AG09319 (cell line): ENCODE measurements at regions not wholly inside any gene's neighbourhood (a gene's known extent, or its start where the extent isn't known, plus 50 kb on each side); places are given as distances from the start of the nearest gene placed in this dataset.

Experiments used
- DNase-seq: peaks from one replicate; pipeline ENCODE4 v3.0.0-alpha.2; 2010; ENCODE audit warnings: low read depth; ENCODE audit errors: extremely low read depth
- CTCF ChIP-seq: IDR thresholded peaks from 2 replicates; pipeline ENCODE4 v1.5.1; 2011; ENCODE audit warnings: low read depth, mild to moderate bottlenecking, inconsistent platforms, low read length, moderate library complexity

DNA sequence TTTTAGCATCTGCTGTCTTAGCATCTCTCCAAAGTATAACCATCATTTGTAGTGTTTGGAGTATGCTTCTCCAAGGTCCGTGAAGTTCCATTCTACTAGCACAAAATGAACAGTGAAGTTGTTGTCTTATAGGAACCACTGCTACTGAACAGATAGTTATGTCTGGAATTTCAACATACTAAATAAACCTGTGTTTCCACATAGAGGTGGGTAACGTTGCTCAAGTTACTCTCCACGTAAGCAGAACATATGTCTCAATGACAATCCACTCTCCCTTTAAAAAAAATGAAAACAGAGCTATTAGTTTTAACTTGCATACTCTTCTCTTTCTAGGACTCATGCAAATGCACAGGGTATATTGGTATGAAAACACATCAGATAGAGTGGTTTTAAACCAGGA, 184.3 kb upstream of the TRPC4 start:
- no peak for TF ChIP-seq CTCF
- DNase-seq = no peak

GRCh38 chr13:38046049-38046376, 176.4 kb upstream of the TRPC4 start:
- DNase-seq = no peak
- no peak for TF ChIP-seq CTCF

DNA sequence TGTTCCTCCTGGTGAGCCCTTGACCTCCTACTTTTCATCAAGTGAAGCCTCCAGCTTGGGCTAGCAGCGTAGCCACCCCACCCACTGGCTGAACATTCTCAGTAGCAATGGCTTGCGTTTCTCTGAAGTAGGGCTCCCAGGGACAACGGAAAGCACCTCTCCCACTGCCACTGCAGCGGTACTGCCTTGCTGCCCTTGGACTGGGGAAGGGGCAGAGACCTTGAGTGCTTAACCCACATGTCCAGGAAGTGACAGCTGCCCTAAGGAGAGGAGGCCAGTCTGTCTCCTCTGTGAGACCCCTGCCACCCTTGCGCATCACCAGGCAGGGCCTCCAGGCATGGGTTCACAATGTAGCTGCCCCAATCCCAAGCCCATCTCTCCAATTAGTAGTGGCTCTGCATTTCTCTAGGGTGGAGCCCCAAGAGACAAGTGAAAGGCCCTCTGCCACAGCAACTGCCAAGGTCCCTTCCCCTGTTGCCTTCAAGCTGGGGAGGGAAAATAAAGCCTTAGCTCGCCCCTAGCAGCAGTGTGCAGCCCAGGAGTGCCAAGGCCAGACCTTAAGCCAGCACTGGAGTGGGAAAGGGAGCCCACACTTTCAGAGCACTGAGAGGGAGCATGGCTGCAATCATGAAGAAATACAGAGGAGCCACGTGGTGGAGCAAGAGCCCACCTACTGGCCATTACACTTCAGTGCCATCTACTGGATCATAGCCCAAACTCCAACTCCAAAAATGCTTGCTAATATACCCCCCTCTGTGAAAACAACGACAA, 175.9 kb upstream of the TRPC4 start:
- no peak for DNase-seq
- peak; percentile 38 for TF ChIP-seq CTCF

DNA sequence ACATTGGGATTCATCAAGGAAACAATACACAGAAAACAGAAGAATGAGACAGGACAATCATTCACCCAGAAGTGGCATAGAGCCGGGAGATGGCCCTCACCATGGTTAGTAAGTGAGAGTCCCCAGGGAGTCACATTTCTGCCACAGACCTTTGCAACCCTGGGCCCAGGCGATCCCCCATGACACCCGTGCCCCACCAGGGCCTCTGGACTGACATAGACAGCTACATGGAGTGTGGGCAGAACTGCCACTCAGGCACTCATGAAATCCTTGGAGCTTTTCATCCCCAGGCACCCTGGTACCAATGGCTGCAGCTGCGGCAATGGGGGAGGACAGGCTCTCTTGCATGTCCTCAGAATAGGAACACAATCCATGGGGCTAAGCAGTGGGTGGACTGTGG, 174.5 kb upstream of the TRPC4 start:
- no peak for TF ChIP-seq CTCF
- DNase-seq = no peak

DNA sequence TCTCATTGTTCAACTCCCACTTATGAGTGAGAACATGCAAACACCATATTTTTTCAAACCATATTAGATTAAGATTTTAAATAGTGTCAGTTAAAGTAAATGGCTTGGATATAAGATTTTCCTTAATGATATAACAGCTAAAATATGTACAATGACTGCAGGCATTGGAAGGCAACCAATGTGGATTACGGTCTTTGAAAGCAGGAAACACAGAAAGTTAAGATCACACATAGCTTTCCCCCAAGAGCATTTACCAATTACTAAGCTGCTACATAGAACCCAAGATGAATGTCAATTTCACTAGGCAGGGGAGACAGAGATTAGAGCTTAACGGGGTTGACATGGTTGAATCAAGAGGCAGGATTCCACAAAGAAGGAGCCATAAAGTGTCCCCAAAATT, 173.2 kb upstream of the TRPC4 start:
- no peak for TF ChIP-seq CTCF
- no peak for DNase-seq

DNA sequence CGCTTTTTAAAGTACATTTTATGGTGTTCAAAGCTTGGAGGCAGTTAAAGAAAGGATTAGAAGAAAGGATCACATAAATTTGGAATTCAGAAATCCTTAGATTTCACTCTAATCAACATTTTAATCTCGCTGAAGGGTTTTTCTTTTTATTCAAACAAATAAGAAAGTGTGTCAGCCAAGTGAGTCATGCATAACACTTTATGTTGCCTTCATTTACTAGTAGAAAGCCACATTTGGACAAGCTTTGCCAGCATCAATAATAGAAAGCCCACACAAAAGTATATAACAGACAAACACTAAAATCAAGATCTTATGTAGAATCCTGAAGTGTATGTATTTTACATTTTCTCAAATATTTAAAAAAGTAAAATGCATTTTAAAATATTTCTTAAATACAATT, 154.9 kb upstream of the TRPC4 start:
- DNase-seq = no peak

GRCh38 chr13:38017320-38017719, 147.7 kb upstream of the TRPC4 start:
- no peak for TF ChIP-seq CTCF

More for the DNA sequence above, 154.9 kb upstream of the TRPC4 start:
- no peak for TF ChIP-seq CTCF

More at GRCh38 chr13:38017320-38017719, 147.7 kb upstream of the TRPC4 start:
- DNase-seq = no peak
